NCI-H774 (cell line): ENCODE measurements at regions not wholly inside any gene's neighbourhood (a gene's known extent, or its start where the extent isn't known, plus 50 kb on each side); places are given as distances from the start of the nearest gene placed in this dataset.

Source experiments
- DNase-seq: peaks from one replicate; lab custom pipeline; 2025; lab: John Stamatoyannopoulos, UW

- no peak for DNase-seq
These were observed 81.0 kb downstream of the SEMA4F start for GRCh38 chr2:74735009-74735408.

- DNase-seq, result peak; percentile 23
These were observed 81.5 kb downstream of the SEMA4F start for GRCh38 chr2:74735564-74735963.

GRCh38 chr2:74736589-74736988, 82.5 kb downstream of the SEMA4F start:
- DNase-seq, result no peak

GRCh38 chr2:74738586-74738985, 84.5 kb downstream of the SEMA4F start:
- DNase-seq, result no peak

GRCh38 chr2:74739129-74739528, 85.1 kb downstream of the SEMA4F start:
- no peak for DNase-seq

- no peak for DNase-seq
These were observed 85.7 kb downstream of the SEMA4F start for GRCh38 chr2:74739733-74740241.

GRCh38 chr2:74740395-74740740, 86.3 kb downstream of the SEMA4F start:
- no peak for DNase-seq

GRCh38 chr2:74740741-74741431, 86.8 kb downstream of the SEMA4F start:
- DNase-seq, result peak; percentile 61

GRCh38 chr2:74741629-74742028, 87.6 kb downstream of the SEMA4F start:
- DNase-seq, result no peak

- no peak for DNase-seq
These were observed 88.4 kb downstream of the SEMA4F start for GRCh38 chr2:74742471-74742870.

- DNase-seq, result no peak
These were observed 89.0 kb downstream of the SEMA4F start for GRCh38 chr2:74743039-74743438.

GRCh38 chr2:74743778-74744177, 89.7 kb downstream of the SEMA4F start:
- no peak for DNase-seq

- no peak for DNase-seq
These were observed 89.0 kb upstream of the HK2 start for GRCh38 chr2:74744731-74745515.

GRCh38 chr2:74745766-74746165, 88.2 kb upstream of the HK2 start:
- DNase-seq, result no peak

GRCh38 chr2:74746480-74746879, 87.4 kb upstream of the HK2 start:
- DNase-seq, result no peak

GRCh38 chr2:74747411-74748080, 86.4 kb upstream of the HK2 start:
- no peak for DNase-seq

- no peak for DNase-seq
These were observed 85.3 kb upstream of the HK2 start for GRCh38 chr2:74748665-74749064.

- DNase-seq, result no peak
These were observed 84.5 kb upstream of the HK2 start for GRCh38 chr2:74749432-74749831.

- no peak for DNase-seq
These were observed 81.7 kb upstream of the HK2 start for GRCh38 chr2:74751981-74752851.

- no peak for DNase-seq
These were observed 78.5 kb upstream of the HK2 start for GRCh38 chr2:74755386-74755785.

GRCh38 chr2:74756356-74756890, 77.5 kb upstream of the HK2 start:
- DNase-seq, result no peak

GRCh38 chr2:74759986-74760385, 73.9 kb upstream of the HK2 start:
- DNase-seq, result no peak
